ENCODE measurements at regions not wholly inside any gene's neighbourhood (a gene's known extent, or its start where the extent isn't known, plus 50 kb on each side); places are given as distances from the start of the nearest gene placed in this dataset.

GRCh38 chr5:57734296-57734695, 251.7 kb upstream of the ACTBL2 start:
- no peak for TF ChIP-seq JUND (IDR thresholded peaks at IDR 0.05)
- TF ChIP-seq, protein P1, sequence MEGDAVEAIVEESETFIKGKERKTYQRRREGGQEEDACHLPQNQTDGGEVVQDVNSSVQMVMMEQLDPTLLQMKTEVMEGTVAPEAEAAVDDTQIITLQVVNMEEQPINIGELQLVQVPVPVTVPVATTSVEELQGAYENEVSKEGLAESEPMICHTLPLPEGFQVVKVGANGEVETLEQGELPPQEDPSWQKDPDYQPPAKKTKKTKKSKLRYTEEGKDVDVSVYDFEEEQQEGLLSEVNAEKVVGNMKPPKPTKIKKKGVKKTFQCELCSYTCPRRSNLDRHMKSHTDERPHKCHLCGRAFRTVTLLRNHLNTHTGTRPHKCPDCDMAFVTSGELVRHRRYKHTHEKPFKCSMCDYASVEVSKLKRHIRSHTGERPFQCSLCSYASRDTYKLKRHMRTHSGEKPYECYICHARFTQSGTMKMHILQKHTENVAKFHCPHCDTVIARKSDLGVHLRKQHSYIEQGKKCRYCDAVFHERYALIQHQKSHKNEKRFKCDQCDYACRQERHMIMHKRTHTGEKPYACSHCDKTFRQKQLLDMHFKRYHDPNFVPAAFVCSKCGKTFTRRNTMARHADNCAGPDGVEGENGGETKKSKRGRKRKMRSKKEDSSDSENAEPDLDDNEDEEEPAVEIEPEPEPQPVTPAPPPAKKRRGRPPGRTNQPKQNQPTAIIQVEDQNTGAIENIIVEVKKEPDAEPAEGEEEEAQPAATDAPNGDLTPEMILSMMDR (IDR thresholded peaks at IDR 0.05; ENCODE audit: low read depth, low read length, missing input control) = no peak

All from liver (tissue), 3 donors.